Upper lobe of left lung (tissue), 4 donors: ENCODE measurements at regions not wholly inside any gene's neighbourhood (a gene's known extent, or its start where the extent isn't known, plus 50 kb on each side); places are given as distances from the start of the nearest gene placed in this dataset.

Experiments used
- EP300 ChIP-seq, 4 donors: sonication (generic); formaldehyde crosslinking; IDR thresholded peaks; one replicate each; pipeline ENCODE4 v1.5.1; 2017; ENCODE audit warnings: antibody characterized with exemption in 4 of 4, control low read depth in 2 of 4
- POLR2A ChIP-seq, 4 donors: fragments of 450-650 bp; IDR thresholded peaks; one replicate each; pipeline ENCODE4 v1.5.1; 2016 to 2017; ENCODE audit warnings: antibody characterized with exemption in 4 of 4, mild to moderate bottlenecking in 2 of 4
- POLR2AphosphoS5 ChIP-seq, 2 donors: sonication (generic); formaldehyde crosslinking; IDR thresholded peaks; one replicate each; pipeline ENCODE4 v1.5.1; 2017; ENCODE audit warnings: antibody characterized with exemption in 2 of 2
- TF ChIP-seq, protein P1 (sequence below), 6 experiments: fragments of 450-650 bp in 4 of 6; fragments of 200-600 bp in 2 of 6; sonication (generic) in 2 of 6; IDR thresholded peaks; one replicate each; pipeline ENCODE4 v1.5.1; 2016 to 2019; ENCODE audit warnings: antibody characterized with exemption in 6 of 6

DNA sequence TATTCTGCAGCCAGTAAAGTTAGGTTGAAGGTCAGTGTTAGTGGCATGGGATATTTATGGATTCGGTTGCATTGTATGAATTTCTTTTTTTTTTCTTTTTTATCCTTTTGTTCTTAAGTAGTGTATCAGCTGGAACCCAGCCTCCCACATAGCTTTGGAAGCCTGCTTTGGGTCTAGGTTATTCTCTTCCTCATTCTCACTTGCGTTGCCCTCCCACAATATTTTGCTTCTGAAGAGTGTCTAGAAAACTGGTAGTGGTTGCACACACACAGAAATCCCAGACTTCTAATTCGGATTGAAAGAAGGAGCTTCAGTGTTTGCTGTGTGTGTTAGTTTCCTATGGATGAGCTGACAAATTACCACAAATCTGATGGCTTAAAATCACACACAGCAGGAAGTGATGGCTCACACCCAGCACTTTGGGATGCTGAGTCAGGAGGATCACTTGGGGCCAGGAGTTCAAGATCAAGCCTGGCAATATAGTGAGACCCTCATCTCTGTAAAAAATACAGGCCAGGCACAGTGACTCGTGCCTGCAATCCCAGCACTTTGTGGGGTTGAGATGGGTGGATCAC lies 104.8 kb downstream of the ARL4C start:
- TF ChIP-seq, protein P1, sequence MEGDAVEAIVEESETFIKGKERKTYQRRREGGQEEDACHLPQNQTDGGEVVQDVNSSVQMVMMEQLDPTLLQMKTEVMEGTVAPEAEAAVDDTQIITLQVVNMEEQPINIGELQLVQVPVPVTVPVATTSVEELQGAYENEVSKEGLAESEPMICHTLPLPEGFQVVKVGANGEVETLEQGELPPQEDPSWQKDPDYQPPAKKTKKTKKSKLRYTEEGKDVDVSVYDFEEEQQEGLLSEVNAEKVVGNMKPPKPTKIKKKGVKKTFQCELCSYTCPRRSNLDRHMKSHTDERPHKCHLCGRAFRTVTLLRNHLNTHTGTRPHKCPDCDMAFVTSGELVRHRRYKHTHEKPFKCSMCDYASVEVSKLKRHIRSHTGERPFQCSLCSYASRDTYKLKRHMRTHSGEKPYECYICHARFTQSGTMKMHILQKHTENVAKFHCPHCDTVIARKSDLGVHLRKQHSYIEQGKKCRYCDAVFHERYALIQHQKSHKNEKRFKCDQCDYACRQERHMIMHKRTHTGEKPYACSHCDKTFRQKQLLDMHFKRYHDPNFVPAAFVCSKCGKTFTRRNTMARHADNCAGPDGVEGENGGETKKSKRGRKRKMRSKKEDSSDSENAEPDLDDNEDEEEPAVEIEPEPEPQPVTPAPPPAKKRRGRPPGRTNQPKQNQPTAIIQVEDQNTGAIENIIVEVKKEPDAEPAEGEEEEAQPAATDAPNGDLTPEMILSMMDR (IDR thresholded peaks at IDR 0.05): no peak
- TF ChIP-seq POLR2A (IDR thresholded peaks at IDR 0.05) (no peak), POLR2AphosphoS5 (IDR thresholded peaks at IDR 0.05) (no peak), EP300 (IDR thresholded peaks at IDR 0.05) (no peak)
